KOPT-K1 (cell line): ENCODE measurements at regions not wholly inside any gene's neighbourhood (a gene's known extent, or its start where the extent isn't known, plus 50 kb on each side); places are given as distances from the start of the nearest gene placed in this dataset.

Experiments
- H3K27ac ChIP-seq: fragments of 200-600 bp; sonication (generic); 2 replicates; pipeline ENCODE4 v1.5.1; 2016; ENCODE audit warnings: antibody characterized with exemption, mild to moderate bottlenecking, low read depth, low read length; ENCODE audit not compliant: poor library complexity, severe bottlenecking
- H3K36me3 ChIP-seq: fragments of 200-600 bp; sonication (generic); 2 replicates; pipeline ENCODE4 v1.5.1; 2017; ENCODE audit warnings: antibody characterized with exemption, mild to moderate bottlenecking, low read length, moderate library complexity; ENCODE audit not compliant: insufficient read depth
- H3K9me3 ChIP-seq: fragments of 200-600 bp; sonication (generic); 2 replicates; pipeline ENCODE4 v1.5.1; 2017; ENCODE audit warnings: antibody characterized with exemption, low read length, mild to moderate bottlenecking; ENCODE audit not compliant: insufficient read depth, poor library complexity, severe bottlenecking

DNA sequence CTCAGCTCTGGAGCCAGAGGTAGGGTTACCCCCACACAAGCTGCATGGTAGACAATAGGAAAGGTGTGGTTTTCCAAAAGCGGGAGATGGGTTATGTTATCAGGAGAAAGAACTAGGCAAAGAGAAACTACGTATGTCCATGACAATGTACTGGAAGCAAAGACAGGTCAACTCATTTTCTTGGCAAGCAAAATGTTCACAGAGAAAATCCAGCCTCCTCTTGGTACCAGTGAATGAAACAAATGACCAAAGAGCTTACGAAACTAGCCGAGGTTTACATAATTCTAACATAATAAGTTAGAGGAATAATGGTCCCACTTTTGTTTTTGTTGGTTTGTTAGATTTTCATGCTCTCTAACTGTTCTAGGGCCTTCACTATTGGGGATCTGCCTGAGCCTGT, 338.1 kb upstream of the TGFBR2 start:
- no peak overlapping the region for H3K27ac ChIP-seq
- H3K9me3 ChIP-seq, result no peaks in the 10 kb centered on the region
- no peaks in the 10 kb centered on the region for H3K36me3 ChIP-seq

DNA sequence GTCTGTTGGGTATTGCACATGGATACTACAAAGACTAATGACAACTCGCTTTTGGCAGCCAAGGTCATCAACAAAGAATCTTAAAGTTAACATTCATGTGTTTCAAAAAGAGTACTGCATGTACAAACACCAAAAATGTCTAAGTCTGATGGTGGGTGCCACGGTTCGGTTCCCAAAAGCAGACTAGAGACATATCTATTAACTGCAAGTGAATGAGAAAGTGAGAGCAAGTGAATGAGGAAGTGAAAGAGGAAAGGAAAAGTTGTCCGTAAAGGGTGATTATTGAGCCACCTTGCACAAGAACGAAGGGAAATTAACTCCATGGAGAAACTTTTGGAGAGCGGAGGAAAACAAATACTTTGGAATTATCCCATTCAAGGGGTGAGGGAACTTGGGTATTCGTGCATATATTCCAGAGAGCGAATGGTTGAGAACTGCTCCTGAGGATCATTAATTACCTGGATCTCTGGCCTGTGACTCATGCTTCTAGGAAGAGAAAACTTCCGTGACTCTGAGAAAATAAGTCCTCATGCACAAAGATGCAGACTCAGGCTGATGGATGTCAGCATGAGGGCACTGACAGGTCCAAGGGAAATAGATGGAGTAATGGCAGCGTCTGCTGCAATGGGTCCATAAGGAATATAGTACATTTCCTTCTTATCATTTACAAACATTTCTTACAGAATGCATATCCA, 336.5 kb upstream of the TGFBR2 start:
- H3K36me3 ChIP-seq, result no peaks in the 10 kb centered on the region
- no peaks in the 10 kb centered on the region for H3K9me3 ChIP-seq
- no peak overlapping the region for H3K27ac ChIP-seq

DNA sequence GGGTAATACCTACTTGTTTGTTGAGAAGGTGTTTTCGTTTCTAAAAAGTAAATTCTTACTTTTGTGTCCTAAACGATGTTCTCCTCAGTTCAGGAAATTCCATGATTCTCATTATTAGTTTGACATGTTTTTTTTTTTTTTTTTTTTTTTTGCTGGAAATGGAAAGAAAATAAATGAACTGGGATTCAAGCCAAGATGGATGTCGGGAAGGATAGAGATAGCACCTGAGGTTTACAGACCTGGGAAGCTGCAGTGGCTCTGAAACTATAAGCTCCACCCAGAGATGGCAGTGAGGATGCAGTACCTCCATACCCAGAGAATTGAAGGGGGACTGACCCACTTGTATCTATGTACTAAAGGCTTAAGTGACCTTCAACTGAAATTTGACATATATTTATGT, 334.6 kb upstream of the TGFBR2 start:
- Histone ChIP-seq H3K27ac (no peak overlapping the region), H3K36me3 (no peaks in the 10 kb centered on the region), H3K9me3 (peaks cover 3% of the 10 kb centered on the region)

DNA sequence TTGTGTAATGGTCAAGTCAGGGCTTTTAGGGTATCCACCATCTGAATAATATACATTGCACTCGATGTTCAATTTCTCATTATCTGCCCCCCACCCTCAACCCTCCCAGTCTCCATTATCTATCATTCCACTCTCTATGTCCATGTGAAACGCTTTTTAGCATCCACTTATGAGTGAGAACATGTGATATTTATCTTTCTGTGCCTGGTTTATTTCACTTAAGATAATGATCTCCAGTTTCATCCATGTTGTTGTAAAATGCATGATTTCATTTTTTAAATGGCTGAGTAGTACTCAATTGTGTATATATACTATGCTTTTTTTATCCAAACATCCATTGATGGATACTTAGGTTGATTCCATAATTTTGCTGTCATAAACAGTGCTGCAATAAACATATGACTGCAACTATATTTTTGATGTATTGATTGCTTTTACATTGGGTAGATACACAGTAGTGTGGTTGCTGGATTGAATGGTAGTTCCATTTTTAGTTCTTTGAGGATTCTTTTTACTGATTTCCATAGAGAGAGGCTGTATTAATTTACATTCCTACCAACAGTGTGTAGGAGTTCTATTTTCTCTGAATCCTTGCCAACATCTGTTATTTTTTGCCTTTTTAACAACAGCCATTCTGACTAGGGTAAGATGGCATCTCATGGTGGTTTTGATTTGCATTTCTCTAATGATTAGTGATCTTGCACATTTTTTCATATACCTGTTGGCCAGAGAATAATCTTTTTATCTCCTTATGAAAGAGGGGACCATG, 332.9 kb upstream of the TGFBR2 start:
- no peak overlapping the region for H3K27ac ChIP-seq
- H3K36me3 ChIP-seq, result no peaks in the 10 kb centered on the region
- peaks cover 18% of the 10 kb centered on the region for H3K9me3 ChIP-seq

DNA sequence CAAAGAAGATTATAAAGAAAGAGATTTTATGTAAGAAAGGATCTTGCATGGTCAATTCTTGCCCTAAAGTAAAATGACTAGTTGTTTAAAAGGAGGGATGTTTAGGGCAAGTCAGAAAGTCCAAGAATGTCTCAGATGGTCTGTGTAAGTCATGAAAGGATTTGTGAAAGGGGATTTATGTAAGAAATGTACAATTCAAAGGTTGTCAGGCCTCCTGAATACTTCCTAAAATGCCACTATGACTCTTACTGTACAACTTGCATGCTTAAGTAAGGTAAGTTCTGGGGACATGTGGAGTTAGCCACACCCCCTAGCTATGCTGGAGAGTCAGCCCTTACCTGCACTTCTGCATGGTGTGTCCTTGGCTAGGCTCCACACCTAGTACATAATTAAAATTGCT, 328.9 kb upstream of the TGFBR2 start:
- no peaks in the 10 kb centered on the region for H3K36me3 ChIP-seq
- H3K9me3 ChIP-seq, result peaks cover 25% of the 10 kb centered on the region
- H3K27ac ChIP-seq, result no peak overlapping the region

DNA sequence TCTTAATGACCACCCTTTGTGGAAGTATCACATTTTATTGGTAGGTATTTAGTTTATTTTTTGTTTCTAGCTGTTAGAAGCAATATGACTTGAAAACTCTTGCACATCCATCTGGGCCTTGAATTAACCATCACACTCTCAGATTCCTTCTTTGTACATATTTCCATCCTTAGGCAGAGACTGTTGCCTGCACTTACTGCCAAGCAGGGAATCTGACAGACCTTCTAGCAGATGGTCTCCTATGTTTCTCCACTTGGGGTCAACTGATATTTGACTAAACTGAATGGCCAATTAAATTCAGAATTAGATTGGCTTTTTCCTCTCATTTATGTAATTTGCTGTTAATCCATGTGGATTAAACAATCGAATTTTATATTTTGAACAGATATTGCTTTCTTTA, 324.9 kb upstream of the TGFBR2 start:
- H3K27ac ChIP-seq, result no peak overlapping the region
- peaks cover 24% of the 10 kb centered on the region for H3K9me3 ChIP-seq
- H3K36me3 ChIP-seq, result no peaks in the 10 kb centered on the region

DNA sequence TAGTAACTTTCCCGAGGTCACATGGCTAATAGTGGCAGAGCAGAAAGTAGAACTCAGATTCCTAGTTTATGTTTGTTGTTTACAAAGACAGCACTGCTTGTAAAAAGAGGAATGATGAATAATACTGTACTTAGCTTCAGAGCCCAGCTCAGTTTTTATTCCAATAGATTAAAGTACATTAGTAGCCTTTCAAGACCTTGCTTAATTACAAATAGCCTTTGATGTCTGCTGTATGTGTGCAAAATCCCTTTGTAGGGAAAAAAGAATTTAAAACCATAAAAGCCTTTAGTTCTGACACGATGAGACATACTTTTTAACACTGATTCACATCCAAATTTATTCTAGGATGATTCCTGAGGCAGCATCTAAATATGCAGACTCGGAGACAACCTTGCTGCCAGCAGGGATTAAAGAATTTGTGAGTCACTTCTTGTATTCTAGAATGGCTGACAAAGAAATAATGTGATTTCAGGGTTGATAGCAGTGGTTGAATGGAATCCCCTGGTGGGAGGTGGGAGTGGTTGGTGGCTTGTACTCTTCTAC, 324.2 kb upstream of the TGFBR2 start:
- Histone ChIP-seq H3K27ac (no peak overlapping the region), H3K9me3 (peaks cover 17% of the 10 kb centered on the region), H3K36me3 (no peaks in the 10 kb centered on the region)

DNA sequence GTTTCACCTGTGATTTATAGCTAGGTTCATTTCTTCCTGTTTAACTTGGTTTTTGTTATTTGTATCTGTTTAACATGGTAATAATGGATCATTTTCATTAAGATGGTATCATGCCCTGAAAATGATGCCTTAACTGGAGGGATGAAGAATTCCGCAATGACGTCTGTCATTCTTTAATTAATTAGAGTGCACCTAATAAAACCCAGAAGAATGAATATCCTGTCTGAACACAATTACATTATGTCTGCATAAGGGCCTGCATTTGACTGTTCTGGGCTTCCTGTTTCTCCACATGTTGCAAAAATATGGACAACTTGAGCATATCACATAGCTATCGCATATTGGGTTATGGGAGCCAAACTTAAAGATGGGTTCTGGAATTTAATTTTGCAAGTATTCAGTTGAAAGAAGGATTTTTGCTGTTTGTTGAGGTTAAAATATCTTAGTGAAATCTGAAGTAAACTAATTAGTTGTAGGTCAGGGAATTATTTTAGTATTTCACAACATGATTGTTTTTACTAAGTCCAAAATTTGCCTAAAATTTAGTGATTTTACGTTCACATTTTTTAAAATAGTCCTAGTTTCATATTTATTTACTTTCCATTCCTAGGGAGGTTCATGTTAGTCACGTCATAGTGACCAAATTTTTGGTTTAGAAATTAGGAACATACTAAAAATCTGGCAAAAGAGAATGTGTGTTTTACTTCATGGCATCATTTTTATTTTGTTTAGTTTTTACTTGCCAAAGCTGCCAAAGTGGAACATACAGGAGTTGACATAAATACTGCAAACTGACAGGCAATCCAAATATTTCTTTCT, 321.0 kb upstream of the TGFBR2 start:
- no peaks in the 10 kb centered on the region for H3K9me3 ChIP-seq
- H3K36me3 ChIP-seq, result no peaks in the 10 kb centered on the region
- H3K27ac ChIP-seq, result no peak overlapping the region

DNA sequence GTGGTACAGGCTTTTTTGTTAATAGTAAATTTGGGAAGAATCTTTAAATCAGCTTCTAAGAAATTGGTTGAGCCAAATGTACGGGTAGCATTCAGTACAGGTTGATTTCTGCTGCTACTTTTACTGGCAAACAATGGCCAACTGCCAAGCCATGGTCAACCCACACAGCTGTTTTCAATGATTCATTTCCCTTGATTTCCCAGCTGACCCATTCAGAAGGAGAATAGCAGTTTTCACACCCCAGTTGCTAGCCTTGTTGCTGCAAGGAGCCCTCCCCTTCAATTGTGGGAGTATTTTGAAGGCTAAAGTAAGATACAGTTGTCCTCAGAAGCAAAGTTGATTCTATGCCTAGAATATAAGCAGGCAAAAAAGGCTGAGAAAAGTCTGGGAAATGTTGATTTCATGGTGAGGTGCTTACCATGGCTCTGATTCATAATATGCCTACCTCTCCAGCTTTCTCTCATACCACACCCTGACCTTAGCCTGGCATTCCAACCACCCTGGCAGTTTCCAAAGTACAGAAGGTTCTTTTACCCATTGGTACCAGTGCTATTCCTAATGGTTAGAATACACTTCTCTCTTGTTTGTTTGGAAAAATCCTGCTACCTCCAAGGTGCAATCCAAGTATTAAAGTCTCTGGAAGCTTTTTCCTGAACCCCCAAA, 320.3 kb upstream of the TGFBR2 start:
- no peaks in the 10 kb centered on the region for H3K36me3 ChIP-seq
- H3K9me3 ChIP-seq, result no peaks in the 10 kb centered on the region
- no peak overlapping the region for H3K27ac ChIP-seq

DNA sequence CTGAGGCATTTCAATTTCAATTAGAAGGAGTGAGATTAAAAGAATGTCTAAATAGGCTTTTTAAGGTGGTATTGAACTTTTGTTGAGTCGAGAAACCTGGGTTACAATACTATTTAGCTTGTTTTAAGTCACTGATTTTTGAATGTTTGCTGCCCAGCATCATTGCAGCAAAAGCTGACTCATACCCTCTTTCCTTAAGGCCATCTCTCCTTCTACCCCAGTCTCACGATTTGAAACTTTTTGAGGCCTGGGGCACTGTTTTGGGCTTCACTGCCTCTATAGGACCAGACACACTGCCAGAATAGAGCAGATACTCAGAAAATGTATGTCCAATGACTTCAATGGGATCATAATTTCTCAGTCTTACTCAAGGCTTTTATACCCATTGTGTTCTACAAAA, 319.6 kb upstream of the TGFBR2 start:
- no peaks in the 10 kb centered on the region for H3K9me3 ChIP-seq
- no peaks in the 10 kb centered on the region for H3K36me3 ChIP-seq
- no peak overlapping the region for H3K27ac ChIP-seq

DNA sequence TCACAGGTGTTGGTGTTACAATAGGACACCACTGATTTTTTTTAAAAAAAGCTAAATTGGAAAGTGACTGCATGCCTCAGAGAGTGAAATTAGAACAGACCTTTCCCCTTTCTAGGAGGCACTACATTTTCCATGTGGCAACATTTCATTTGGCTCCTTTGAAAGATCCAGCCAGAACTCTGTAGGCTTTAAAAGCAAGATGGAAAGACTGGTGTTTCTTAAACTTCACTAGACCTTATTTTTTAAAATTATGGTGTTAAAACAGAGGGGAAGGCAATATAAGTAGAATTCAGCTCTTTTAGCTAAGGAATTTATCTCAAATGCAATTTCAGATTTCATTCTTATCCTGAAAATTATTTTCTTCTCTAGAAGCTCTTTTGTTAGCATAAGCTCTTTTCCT, 317.6 kb upstream of the TGFBR2 start:
- no peaks in the 10 kb centered on the region for H3K9me3 ChIP-seq
- H3K36me3 ChIP-seq, result no peaks in the 10 kb centered on the region
- H3K27ac ChIP-seq, result no peak overlapping the region

DNA sequence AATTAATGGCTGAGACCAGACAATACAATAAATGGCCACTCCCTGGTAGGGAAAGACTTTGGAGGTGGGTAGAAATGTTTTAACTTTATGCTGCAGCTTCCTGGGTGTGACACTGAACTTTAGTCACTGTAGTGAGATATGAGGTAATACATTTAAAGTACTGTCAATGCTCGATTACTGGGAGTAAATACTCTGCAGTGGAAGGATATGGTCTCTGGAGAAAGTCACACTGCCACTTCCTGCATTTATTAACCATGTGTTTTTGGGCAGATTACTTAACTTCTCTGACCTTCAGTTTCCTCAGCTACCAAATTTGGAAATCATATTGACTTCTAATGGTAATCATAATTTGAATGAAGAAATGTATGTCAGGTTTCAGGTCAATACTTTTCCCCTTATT, 317.1 kb upstream of the TGFBR2 start:
- Histone ChIP-seq H3K36me3 (no peaks in the 10 kb centered on the region), H3K27ac (no peak overlapping the region), H3K9me3 (no peaks in the 10 kb centered on the region)

DNA sequence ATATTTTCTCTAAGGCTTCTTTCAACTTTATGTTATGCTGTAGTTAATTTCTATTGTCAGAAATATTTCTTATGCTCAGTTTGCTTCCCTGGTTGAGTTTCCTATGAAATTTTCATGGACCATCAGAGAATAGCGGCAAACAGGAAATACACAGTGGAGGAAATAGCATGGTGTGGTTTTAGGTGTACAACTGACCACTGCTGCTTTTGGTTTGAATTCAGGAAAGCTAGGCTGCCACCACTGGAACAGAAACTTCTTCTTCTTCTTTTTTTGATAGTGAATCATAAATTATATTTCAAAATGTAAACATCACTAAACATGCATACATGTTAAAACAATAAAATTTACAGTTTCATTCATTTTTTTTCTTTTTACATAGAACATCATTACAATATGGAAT, 316.6 kb upstream of the TGFBR2 start:
- H3K9me3 ChIP-seq, result no peaks in the 10 kb centered on the region
- H3K27ac ChIP-seq, result no peak overlapping the region
- H3K36me3 ChIP-seq, result no peaks in the 10 kb centered on the region

DNA sequence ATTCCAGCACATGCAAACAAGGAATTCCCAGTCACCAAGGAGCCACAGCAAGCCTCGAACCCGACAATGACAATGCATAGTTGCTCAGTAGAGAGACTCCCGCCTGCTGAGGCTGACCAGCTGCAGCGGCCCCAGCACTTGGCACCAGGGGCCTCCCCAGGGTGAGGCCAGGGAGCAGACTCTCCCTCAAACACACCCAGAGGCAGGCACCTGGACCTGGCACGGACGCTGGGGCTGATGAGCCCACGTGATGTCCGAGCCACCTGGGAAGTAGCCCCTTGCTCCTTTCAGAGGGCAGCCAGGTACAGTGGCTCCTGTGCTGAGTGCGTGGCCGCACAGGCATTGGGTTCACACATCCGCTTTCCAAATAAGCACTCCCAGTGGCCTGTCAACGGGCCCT, 315.9 kb upstream of the TGFBR2 start:
- no peak overlapping the region for H3K27ac ChIP-seq

More for the DNA sequence above, 315.9 kb upstream of the TGFBR2 start:
- H3K9me3 ChIP-seq, result no peaks in the 10 kb centered on the region
- no peaks in the 10 kb centered on the region for H3K36me3 ChIP-seq
